ENCODE measurements at regions not wholly inside any gene's neighbourhood (a gene's known extent, or its start where the extent isn't known, plus 50 kb on each side); places are given as distances from the start of the nearest gene placed in this dataset.

DNA sequence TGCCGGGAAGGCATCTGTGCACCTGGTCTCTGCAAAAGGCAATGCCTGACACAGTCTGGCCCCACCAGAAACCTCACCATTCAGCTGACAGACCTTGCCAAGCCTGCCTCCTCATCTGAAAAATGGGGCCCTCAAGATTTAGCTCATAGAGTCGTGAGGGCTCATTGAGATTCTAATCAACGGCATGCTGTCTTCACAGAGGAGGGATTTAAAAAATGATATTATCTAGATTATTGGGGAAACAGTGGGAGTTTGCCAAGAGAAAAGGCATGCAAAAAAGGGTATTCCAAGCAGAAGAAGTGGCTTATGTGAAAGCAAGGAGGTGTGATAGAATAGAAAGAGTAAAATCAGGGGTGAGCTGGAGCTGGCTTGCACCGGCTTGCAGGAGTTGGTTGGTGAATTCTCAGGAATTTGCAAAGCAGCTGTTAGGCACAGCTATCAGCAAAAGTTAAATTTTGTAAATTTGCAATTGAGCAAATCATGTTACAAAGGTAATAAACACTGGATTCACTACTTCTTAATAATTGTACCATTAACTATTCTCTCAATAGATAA is 91.7 kb upstream of the WNT4 start:
- no peaks in the 10 kb centered on the region for H3K36me3 ChIP-seq (replicated peaks in 1 of 2; ENCODE audit: control insufficient read depth in 1 of 2, insufficient read depth in 2 of 2, low read length in 2 of 2)
- DNase-seq (ENCODE audit: low spot score) (no peak), FAIRE-seq (no peak), ATAC-seq (no peak)
- ChIA-PET POLR2A (no interaction called here), CTCF (ENCODE audit: low intra/inter-chr PET ratio, low total read pairs) (no interaction called here)
- no peak overlapping the region for H3K9ac ChIP-seq (ENCODE audit: insufficient read depth, low read depth, low read length)
- in situ Hi-C loops (cut with HindIII; ENCODE audit: extremely low pct_ligation_motif_present, low pct_unique_long_range_greater_than_20kb): no loop called here
- intact Hi-C loops (cut with micrococcal nuclease; ENCODE audit: unreplicated experiment): no loop called here
- H2AFZ ChIP-seq (ENCODE audit: low read length): no peak overlapping the region
- 4% methylated on average over 4 of the region's 4 CpGs for WGBS (ENCODE audit: low lambda C conversion rate)
- H3K27me3 ChIP-seq (ENCODE audit: control insufficient read depth in 1 of 2, insufficient read depth in 2 of 2, low read length in 2 of 2): peaks cover 6 to 42% of the 10 kb centered on the region in 2 experiments; a peak in 4 of 5 replicates
- BruUV-seq (replicated peaks): no TSS peak
- no peaks in the 10 kb centered on the region for H3K9me3 ChIP-seq (ENCODE audit: low read length)
- H3K79me2 ChIP-seq (ENCODE audit: insufficient read depth, low read length): no peaks in the 10 kb centered on the region
- H4K20me1 ChIP-seq (ENCODE audit: insufficient read depth, low read length): no peaks in the 10 kb centered on the region
- no peaks in the 10 kb centered on the region for H3K4me1 ChIP-seq (ENCODE audit: insufficient read depth, low read length)
- no peak for TF ChIP-seq SIX4 (CRISPR knock-in tag; IDR thresholded peaks at IDR 0.05)
- TF ChIP-seq, protein P1, sequence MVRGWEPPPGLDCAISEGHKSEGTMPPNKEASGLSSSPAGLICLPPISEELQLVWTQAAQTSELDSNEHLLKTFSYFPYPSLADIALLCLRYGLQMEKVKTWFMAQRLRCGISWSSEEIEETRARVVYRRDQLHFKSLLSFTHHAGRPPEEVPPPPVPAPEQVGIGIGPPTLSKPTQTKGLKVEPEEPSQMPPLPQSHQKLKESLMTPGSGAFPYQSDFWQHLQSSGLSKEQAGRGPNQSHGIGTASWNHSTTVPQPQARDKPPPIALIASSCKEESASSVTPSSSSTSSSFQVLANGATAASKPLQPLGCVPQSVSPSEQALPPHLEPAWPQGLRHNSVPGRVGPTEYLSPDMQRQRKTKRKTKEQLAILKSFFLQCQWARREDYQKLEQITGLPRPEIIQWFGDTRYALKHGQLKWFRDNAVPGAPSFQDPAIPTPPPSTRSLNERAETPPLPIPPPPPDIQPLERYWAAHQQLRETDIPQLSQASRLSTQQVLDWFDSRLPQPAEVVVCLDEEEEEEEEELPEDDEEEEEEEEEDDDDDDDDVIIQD (CRISPR knock-in tag; IDR thresholded peaks at IDR 0.05; ENCODE audit: low read depth): no peak
- TF ChIP-seq ATRX (CRISPR knock-in tag; IDR thresholded peaks at IDR 0.05; ENCODE audit: borderline replicate concordance): no peak
- no peak for TF ChIP-seq TAF1 (CRISPR knock-in tag; IDR thresholded peaks at IDR 0.05)
- TF ChIP-seq ZBTB38 (CRISPR knock-in tag; IDR thresholded peaks at IDR 0.05): no peak
- TF ChIP-seq TCF7L2 (IDR thresholded peaks at IDR 0.05; ENCODE audit: low read depth, low read length): no peak
- no peak for TF ChIP-seq SP140L (CRISPR knock-in tag; IDR thresholded peaks at IDR 0.05; ENCODE audit: borderline replicate concordance)
- no peak for TF ChIP-seq ZNF496 (CRISPR knock-in tag; IDR thresholded peaks at IDR 0.05; ENCODE audit: insufficient replicate concordance)
- H3K4me2 ChIP-seq (ENCODE audit: low read depth, low read length): no peak overlapping the region
- H3K4me3 ChIP-seq (replicated peaks in 1 of 3; ENCODE audit: insufficient read depth in 1 of 3, low read depth in 2 of 3, low read length in 3 of 3): no peak overlapping the region
- no peak overlapping the region for H3K27ac ChIP-seq (ENCODE audit: extremely low read length, insufficient read depth, low read length)

DNA sequence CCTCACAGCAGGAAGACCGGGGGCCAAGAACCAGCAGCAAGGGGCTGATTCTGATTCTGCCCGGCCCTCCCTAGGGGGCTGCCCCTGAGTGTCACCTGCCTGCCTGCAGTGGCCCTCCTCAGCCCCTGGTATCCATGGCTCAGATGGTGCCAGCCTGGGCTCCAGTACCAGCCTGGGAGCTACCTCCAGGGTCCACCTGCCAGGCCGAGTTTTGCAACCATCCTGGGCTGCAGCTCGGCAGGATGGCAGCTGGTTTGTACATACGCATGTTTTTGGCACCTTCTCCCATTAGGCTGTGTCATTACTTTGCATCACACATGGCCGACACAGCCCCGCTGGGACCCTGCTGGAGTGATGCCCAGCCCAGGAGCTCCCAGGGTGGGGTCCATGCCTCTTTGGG is 93.3 kb upstream of the WNT4 start:
- H4K20me1 ChIP-seq (ENCODE audit: insufficient read depth, low read length): no peaks in the 10 kb centered on the region
- H3K79me2 ChIP-seq (ENCODE audit: insufficient read depth, low read length): no peaks in the 10 kb centered on the region
- POLR2A ChIA-PET: no interaction called here
- no peak overlapping the region for H3K4me2 ChIP-seq (ENCODE audit: low read depth, low read length)
- no peak overlapping the region for H2AFZ ChIP-seq (ENCODE audit: low read length)
- no peaks in the 10 kb centered on the region for H3K4me1 ChIP-seq (ENCODE audit: insufficient read depth, low read length)
- no peaks in the 10 kb centered on the region for H3K36me3 ChIP-seq (replicated peaks in 1 of 2; ENCODE audit: control insufficient read depth in 1 of 2, insufficient read depth in 2 of 2, low read length in 2 of 2)
- CTCF ChIA-PET (ENCODE audit: low intra/inter-chr PET ratio, low total read pairs): no interaction called here
- ATAC-seq: no peak
- DNase-seq (ENCODE audit: low spot score): no peak
- no peak for FAIRE-seq
- WGBS (ENCODE audit: low lambda C conversion rate): 23% methylated on average over 4 of the region's 7 CpGs
- H3K4me3 ChIP-seq (replicated peaks in 1 of 3; ENCODE audit: insufficient read depth in 1 of 3, low read depth in 2 of 3, low read length in 3 of 3): no peak overlapping the region
- no peak overlapping the region for H3K27ac ChIP-seq (ENCODE audit: extremely low read length, insufficient read depth, low read length)
- H3K9me3 ChIP-seq (ENCODE audit: low read length): no peaks in the 10 kb centered on the region
- TF ChIP-seq TMF1 (CRISPR knock-in tag; IDR thresholded peaks at IDR 0.05; ENCODE audit: low read depth) (no peak), ZSCAN21 (CRISPR knock-in tag; IDR thresholded peaks at IDR 0.05; ENCODE audit: borderline replicate concordance) (no peak)
- in situ Hi-C loops (cut with HindIII; ENCODE audit: extremely low pct_ligation_motif_present, low pct_unique_long_range_greater_than_20kb): no loop called here
- no TSS peak for BruUV-seq (replicated peaks)
- peaks cover 6 to 45% of the 10 kb centered on the region in 2 experiments; a peak in 4 of 5 replicates for H3K27me3 ChIP-seq (ENCODE audit: control insufficient read depth in 1 of 2, insufficient read depth in 2 of 2, low read length in 2 of 2)
- intact Hi-C loops (cut with micrococcal nuclease; ENCODE audit: unreplicated experiment): no loop called here
- H3K9ac ChIP-seq (ENCODE audit: insufficient read depth, low read depth, low read length): no peak overlapping the region

Data from HepG2 (cell line).